HG02938 (cell line): ENCODE measurements at regions not wholly inside any gene's neighbourhood (a gene's known extent, or its start where the extent isn't known, plus 50 kb on each side); places are given as distances from the start of the nearest gene placed in this dataset.
"Not testable (repeated sequence)": the region's sequence is repeated elsewhere in the genome, so short reads cannot be mapped to it uniquely, and the experiment has no call there.

ENCODE experiments used
- ATAC-seq: cut with Tn5 transposase; IDR thresholded peaks from one replicate; pipeline ENCODE4 v1.9.1; 2021; ENCODE audit warnings: mild to moderate bottlenecking, moderate library complexity; ENCODE audit not compliant: unreplicated experiment

GRCh38 chr6:66258731-66259487, 551.9 kb upstream of the EYS start:
- ATAC-seq: not testable (repeated sequence)

GRCh38 chr6:66245231-66245630, 538.2 kb upstream of the EYS start:
- ATAC-seq: no peak

DNA sequence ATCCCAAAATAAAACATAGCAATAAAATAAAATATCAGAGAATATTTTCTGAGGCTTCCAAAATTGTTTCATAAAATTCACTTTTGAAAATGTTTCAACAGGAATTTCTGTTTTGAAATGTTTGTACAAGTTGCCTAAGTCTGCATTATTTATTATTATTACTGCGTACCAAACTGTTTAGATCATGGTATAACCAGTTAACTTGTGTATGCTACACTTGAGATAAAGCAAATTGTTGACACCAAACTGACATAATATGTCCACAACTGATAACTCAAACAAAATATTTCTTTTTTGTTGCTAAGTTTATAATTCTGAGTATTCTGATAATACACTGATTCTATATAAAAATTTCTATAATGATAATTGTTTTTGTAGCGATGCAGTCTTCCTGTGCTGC, 531.8 kb upstream of the EYS start:
- ATAC-seq: no peak

- no peak for ATAC-seq
Measured at GRCh38 chr6:66232890-66233289, 525.9 kb upstream of the EYS start.

DNA sequence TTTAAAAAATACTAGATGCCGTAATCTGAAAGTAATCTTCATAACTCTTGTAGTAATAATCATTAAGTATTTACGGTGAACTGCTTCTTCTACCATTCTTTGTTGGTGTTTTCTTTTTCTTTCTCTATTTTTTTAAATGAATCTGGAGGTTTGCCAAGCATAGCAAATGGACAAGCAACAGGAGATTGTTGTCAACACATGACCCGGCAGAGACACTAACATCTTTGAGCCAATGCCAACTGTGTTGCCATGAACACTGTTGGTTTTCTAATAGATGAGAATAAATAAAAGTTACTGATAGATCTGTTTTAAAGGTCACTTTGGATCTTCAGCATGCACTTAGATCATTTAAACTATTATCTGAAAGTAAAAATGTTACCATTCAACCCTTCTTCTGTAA, 523.6 kb upstream of the EYS start:
- ATAC-seq: no peak

DNA sequence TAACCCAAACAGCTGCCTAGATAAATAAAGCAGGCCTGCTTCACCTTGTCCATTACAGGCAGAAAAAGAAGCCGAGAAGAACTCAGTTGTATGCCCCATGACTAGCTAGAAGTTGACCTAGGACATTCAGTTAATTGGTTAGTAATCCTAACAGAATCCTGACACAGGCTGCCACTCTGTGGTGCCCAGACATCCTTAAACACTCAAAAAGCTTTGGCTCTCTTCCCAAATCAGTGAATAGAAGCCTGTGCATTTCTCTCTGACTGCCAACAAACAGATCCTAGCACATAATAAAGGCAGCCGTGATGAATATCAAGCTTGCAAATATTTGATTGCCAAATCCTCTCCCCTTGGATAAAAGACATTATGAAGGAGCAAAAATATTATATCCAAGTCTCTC, 519.1 kb upstream of the EYS start:
- ATAC-seq: no peak

GRCh38 chr6:66210964-66211363, 503.9 kb upstream of the EYS start:
- ATAC-seq: no peak

DNA sequence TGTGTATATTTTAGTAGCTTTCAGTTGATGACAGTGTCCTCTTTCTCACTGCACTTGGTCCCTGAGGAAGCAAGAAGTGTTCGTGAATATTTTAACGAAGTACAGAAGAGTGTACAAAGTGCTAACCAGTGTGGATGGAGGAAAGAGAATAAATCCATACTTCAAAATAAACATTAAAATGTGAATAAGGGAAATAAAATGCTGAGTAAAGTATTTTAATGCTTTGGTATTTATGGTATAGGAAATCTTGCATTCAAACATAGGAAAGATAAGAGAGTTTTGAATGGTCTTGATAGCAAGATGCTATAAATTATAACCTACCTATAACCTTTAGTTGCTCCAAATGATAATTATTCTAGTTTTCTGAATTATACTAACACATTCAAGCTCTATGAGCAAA, 493.4 kb upstream of the EYS start:
- no peak for ATAC-seq

- ATAC-seq: no peak
Measured at GRCh38 chr6:66199171-66199570, 492.1 kb upstream of the EYS start.

- ATAC-seq: no peak
Measured at GRCh38 chr6:66198062-66198624, 491.1 kb upstream of the EYS start.

DNA sequence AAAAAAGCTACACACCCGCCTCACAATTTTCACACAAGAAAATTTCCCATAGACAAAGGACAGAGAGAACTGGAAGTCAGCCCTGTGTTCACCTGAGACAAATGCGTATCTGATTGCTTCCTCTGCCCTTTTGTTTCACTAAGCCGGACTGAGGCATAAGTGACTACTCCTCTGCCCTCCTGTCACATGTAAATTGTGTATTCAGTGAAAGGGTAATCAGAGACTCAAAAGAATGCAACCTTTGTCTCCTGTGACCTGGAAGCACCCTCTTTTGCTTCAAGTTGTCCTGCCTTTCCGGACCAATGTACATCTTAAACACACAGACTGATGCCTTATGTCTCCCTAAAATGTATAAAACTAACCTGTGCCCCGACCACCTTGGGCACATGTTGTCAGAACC, 483.8 kb upstream of the EYS start:
- ATAC-seq: no peak

DNA sequence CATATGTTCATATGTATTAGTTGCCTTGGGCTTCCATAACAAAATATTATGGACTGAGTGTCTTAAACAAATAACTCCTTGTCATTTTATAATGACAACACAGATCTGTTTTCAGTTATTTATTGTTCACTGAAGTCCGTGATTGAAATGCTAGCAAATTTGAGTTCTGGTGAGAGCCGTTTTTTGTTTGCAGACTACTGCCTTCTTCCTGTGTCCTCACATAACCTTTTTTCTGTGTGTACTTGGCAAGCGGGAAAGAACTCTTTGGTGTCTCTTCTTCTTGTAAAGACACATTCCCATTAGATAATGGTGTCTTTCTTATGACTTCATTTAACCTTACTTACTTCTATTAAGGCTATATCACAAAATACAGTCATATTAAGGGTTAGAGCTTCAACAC, 482.9 kb upstream of the EYS start:
- no peak for ATAC-seq

- ATAC-seq: no peak
Measured at GRCh38 chr6:66186756-66187155, 479.7 kb upstream of the EYS start.

- no peak for ATAC-seq
Measured at GRCh38 chr6:66184091-66184490, 477.1 kb upstream of the EYS start.

GRCh38 chr6:66179361-66179760, 472.3 kb upstream of the EYS start:
- ATAC-seq: no peak

GRCh38 chr6:66173587-66173986, 466.6 kb upstream of the EYS start:
- ATAC-seq: no peak

DNA sequence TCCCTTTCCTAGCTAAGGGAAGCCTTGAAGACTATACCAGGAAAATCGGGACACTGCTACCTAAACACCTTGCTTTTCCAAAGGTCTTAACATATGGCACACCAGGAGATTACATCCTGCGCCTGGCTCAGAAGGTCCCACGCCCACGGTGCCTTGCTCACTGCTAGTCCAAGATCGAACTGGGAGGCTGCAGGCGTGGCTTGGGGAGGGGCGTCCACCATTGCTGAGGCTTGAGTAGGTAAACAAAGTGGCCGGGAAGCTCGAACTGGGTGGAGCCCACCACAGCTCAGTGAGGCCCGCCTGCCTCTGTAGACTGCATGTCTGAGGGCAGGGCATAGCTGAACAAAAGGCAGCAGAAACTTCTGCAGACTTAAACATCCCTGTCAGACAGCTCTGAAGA, 459.7 kb upstream of the EYS start:
- ATAC-seq: not testable (repeated sequence)

DNA sequence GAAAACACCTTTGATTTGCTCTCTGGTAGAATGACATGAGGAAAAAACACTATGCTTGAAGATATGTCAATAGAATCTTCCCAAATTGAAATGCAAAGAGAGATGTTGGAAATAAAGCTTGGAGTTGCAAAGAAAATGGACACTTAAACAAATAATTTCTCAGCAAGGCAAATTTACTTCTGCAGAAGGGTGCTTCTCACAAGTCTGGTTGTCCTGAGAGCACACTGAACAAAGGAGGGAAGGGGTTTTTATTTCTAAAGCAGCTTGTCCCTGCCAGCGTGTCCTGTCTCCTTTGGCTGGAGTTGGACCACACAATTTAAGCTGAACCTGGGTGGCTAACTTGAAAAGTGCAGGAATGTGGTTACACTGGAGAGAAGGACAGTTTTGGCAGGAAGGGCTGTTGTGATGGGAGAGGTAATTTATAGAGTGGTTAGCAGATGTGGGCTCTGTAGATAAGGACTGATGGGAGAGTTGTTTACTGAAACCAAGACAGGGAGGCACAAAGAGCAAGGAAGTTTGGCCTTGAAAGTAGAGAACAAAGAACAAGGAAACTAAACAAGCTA, 454.6 kb upstream of the EYS start:
- no peak for ATAC-seq

- ATAC-seq: no peak
Measured at GRCh38 chr6:66159937-66160336, 452.9 kb upstream of the EYS start.

DNA sequence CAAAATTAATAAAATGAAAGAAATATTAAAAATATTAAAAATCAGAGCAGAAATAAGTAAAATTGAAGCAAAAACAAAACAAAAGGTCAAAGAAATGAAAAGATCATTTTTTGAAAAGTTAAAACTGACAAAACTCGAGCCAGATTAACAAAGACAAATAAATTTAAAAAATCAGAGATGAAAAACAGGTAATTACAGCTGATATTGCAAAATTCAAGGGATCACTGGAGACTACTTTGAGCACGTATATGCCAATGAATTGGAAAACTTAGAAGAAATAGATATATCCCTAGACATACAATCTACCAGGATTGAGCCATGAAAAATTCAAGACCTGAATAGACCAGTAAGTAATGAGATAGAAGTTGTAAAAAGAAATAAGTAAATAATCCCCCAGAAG, 446.2 kb upstream of the EYS start:
- no peak for ATAC-seq

DNA sequence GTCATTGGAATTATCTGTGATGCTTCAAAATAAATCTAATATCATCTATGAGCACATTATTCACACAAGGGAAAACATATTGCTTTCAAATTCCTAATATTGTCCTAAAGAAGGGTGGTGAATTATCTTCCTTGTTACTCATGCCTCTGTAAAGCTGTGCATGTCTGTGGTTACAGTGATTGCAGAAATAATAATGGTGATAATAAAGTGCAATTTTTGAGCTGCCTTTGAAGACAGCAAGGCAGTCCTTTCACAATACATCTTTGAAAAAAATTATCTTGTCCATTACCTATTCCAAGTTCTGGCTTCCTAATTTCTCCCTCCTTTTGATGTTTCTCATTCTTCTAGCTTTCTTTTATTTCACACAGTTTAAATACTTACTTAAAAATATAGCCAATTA, 442.1 kb upstream of the EYS start:
- ATAC-seq: no peak

- no peak for ATAC-seq
Measured at GRCh38 chr6:66145867-66146266, 438.8 kb upstream of the EYS start.

DNA sequence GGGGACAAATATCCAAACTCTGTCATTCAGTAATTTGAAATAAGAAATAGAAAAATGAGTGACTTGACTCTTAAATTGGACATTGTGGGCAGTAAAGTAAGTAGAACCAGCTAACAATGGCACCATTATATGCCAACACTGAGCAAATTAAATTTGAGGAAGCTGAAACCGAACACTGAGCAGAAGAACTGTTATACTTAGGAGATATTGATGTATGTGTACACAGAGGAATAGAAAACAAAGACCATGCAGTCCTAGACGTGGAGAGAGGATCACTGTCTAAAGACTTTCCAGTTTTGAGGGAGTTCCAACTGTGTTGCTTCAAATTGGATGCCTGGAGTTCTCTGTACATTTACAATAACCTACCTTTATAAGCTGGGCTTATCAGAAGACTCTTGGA, 427.0 kb upstream of the EYS start:
- ATAC-seq: no peak
